ENCODE measurements at regions not wholly inside any gene's neighbourhood (a gene's known extent, or its start where the extent isn't known, plus 50 kb on each side); places are given as distances from the start of the nearest gene placed in this dataset.

GRCh38 chr16:26281381-26282110 is 589.8 kb downstream of the HS3ST4 start:
- no peak overlapping the region for H3K9ac ChIP-seq (ENCODE audit: low read depth, low read length)
- H3K27me3 ChIP-seq (ENCODE audit: control insufficient read depth, insufficient read depth, low read length) = no peaks in the 10 kb centered on the region
- H3K27ac ChIP-seq (ENCODE audit: low read depth, low read length) = peak overlapping the region; percentile 65
- H3K36me3 ChIP-seq (ENCODE audit: control insufficient read depth, insufficient read depth, low read length) = no peaks in the 10 kb centered on the region
- no peaks in the 10 kb centered on the region for H3K9me3 ChIP-seq (ENCODE audit: control insufficient read depth, insufficient read depth, low read length)
- no peak overlapping the region for H3K4me3 ChIP-seq (ENCODE audit: low read depth, low read length)
- H3K4me1 ChIP-seq (ENCODE audit: control insufficient read depth, insufficient read depth, low read length) = peaks cover 15% of the 10 kb centered on the region

GRCh38 chr16:26295625-26296304 is 604.0 kb downstream of the HS3ST4 start:
- no peak overlapping the region for H3K9ac ChIP-seq (ENCODE audit: low read depth, low read length)
- H3K4me3 ChIP-seq (ENCODE audit: low read depth, low read length) = no peak overlapping the region
- H3K4me1 ChIP-seq (ENCODE audit: control insufficient read depth, insufficient read depth, low read length) = no peaks in the 10 kb centered on the region
- H3K27ac ChIP-seq (ENCODE audit: low read depth, low read length) = no peak overlapping the region
- H3K36me3 ChIP-seq (ENCODE audit: control insufficient read depth, insufficient read depth, low read length) = no peaks in the 10 kb centered on the region
- no peaks in the 10 kb centered on the region for H3K27me3 ChIP-seq (ENCODE audit: control insufficient read depth, insufficient read depth, low read length)
- H3K9me3 ChIP-seq (ENCODE audit: control insufficient read depth, insufficient read depth, low read length) = peaks cover 3% of the 10 kb centered on the region; the same call in 1 of the 2 replicates

GRCh38 chr16:26301516-26301915 is 609.8 kb downstream of the HS3ST4 start:
- no peak overlapping the region for H3K9ac ChIP-seq (ENCODE audit: low read depth, low read length)
- H3K4me3 ChIP-seq (ENCODE audit: low read depth, low read length) = no peak overlapping the region
- peaks cover 3% of the 10 kb centered on the region; the same call in 1 of the 2 replicates for H3K9me3 ChIP-seq (ENCODE audit: control insufficient read depth, insufficient read depth, low read length)
- H3K36me3 ChIP-seq (ENCODE audit: control insufficient read depth, insufficient read depth, low read length) = no peaks in the 10 kb centered on the region
- H3K4me1 ChIP-seq (ENCODE audit: control insufficient read depth, insufficient read depth, low read length) = no peaks in the 10 kb centered on the region
- no peaks in the 10 kb centered on the region for H3K27me3 ChIP-seq (ENCODE audit: control insufficient read depth, insufficient read depth, low read length)
- H3K27ac ChIP-seq (ENCODE audit: low read depth, low read length) = no peak overlapping the region

GRCh38 chr16:26316683-26317464 is 625.1 kb downstream of the HS3ST4 start:
- Histone ChIP-seq H3K9ac (ENCODE audit: low read depth, low read length) (no peak overlapping the region), H3K36me3 (ENCODE audit: control insufficient read depth, insufficient read depth, low read length) (no peaks in the 10 kb centered on the region), H3K9me3 (ENCODE audit: control insufficient read depth, insufficient read depth, low read length) (no peaks in the 10 kb centered on the region), H3K27ac (ENCODE audit: low read depth, low read length) (no peak overlapping the region), H3K27me3 (ENCODE audit: control insufficient read depth, insufficient read depth, low read length) (no peaks in the 10 kb centered on the region), H3K4me1 (ENCODE audit: control insufficient read depth, insufficient read depth, low read length) (no peaks in the 10 kb centered on the region), H3K4me3 (ENCODE audit: low read depth, low read length) (no peak overlapping the region)

GRCh38 chr16:26317885-26318284 is 626.1 kb downstream of the HS3ST4 start:
- no peaks in the 10 kb centered on the region for H3K27me3 ChIP-seq (ENCODE audit: control insufficient read depth, insufficient read depth, low read length)
- H3K4me1 ChIP-seq (ENCODE audit: control insufficient read depth, insufficient read depth, low read length) = no peaks in the 10 kb centered on the region

GRCh38 chr16:26330654-26331053 is 638.9 kb downstream of the HS3ST4 start:
- Histone ChIP-seq H3K36me3 (ENCODE audit: control insufficient read depth, insufficient read depth, low read length) (no peaks in the 10 kb centered on the region), H3K9me3 (ENCODE audit: control insufficient read depth, insufficient read depth, low read length) (peaks cover 7% of the 10 kb centered on the region; the same call in 1 of the 2 replicates), H3K4me3 (ENCODE audit: low read depth, low read length) (no peak overlapping the region), H3K27me3 (ENCODE audit: control insufficient read depth, insufficient read depth, low read length) (no peaks in the 10 kb centered on the region), H3K27ac (ENCODE audit: low read depth, low read length) (no peak overlapping the region), H3K9ac (ENCODE audit: low read depth, low read length) (no peak overlapping the region), H3K4me1 (ENCODE audit: control insufficient read depth, insufficient read depth, low read length) (no peaks in the 10 kb centered on the region)

More at GRCh38 chr16:26317885-26318284, 626.1 kb downstream of the HS3ST4 start:
- Histone ChIP-seq H3K27ac (ENCODE audit: low read depth, low read length) (no peak overlapping the region), H3K9me3 (ENCODE audit: control insufficient read depth, insufficient read depth, low read length) (no peaks in the 10 kb centered on the region), H3K4me3 (ENCODE audit: low read depth, low read length) (no peak overlapping the region), H3K9ac (ENCODE audit: low read depth, low read length) (no peak overlapping the region), H3K36me3 (ENCODE audit: control insufficient read depth, insufficient read depth, low read length) (no peaks in the 10 kb centered on the region)

GRCh38 chr16:26334218-26335111 is 642.7 kb downstream of the HS3ST4 start:
- Histone ChIP-seq H3K27me3 (ENCODE audit: control insufficient read depth, insufficient read depth, low read length) (no peaks in the 10 kb centered on the region), H3K4me1 (ENCODE audit: control insufficient read depth, insufficient read depth, low read length) (no peaks in the 10 kb centered on the region; the same call in 1 of the 2 replicates), H3K4me3 (ENCODE audit: low read depth, low read length) (no peak overlapping the region), H3K27ac (ENCODE audit: low read depth, low read length) (no peak overlapping the region), H3K9me3 (ENCODE audit: control insufficient read depth, insufficient read depth, low read length) (no peaks in the 10 kb centered on the region), H3K9ac (ENCODE audit: low read depth, low read length) (no peak overlapping the region), H3K36me3 (ENCODE audit: control insufficient read depth, insufficient read depth, low read length) (no peaks in the 10 kb centered on the region)

GRCh38 chr16:26335236-26335853 is 643.6 kb downstream of the HS3ST4 start:
- H3K4me3 ChIP-seq (ENCODE audit: low read depth, low read length) = no peak overlapping the region
- no peaks in the 10 kb centered on the region; the same call in 1 of the 2 replicates for H3K4me1 ChIP-seq (ENCODE audit: control insufficient read depth, insufficient read depth, low read length)
- H3K27ac ChIP-seq (ENCODE audit: low read depth, low read length) = no peak overlapping the region
- H3K27me3 ChIP-seq (ENCODE audit: control insufficient read depth, insufficient read depth, low read length) = no peaks in the 10 kb centered on the region
- no peaks in the 10 kb centered on the region for H3K9me3 ChIP-seq (ENCODE audit: control insufficient read depth, insufficient read depth, low read length)
- no peak overlapping the region for H3K9ac ChIP-seq (ENCODE audit: low read depth, low read length)
- H3K36me3 ChIP-seq (ENCODE audit: control insufficient read depth, insufficient read depth, low read length) = no peaks in the 10 kb centered on the region

GRCh38 chr16:26342621-26343020 is 650.9 kb downstream of the HS3ST4 start:
- H3K9me3 ChIP-seq (ENCODE audit: control insufficient read depth, insufficient read depth, low read length) = no peaks in the 10 kb centered on the region

GRCh38 chr16:26344240-26344776 is 652.5 kb downstream of the HS3ST4 start:
- Histone ChIP-seq H3K27ac (ENCODE audit: low read depth, low read length) (no peak overlapping the region), H3K9me3 (ENCODE audit: control insufficient read depth, insufficient read depth, low read length) (no peaks in the 10 kb centered on the region), H3K4me3 (ENCODE audit: low read depth, low read length) (no peak overlapping the region)

More at GRCh38 chr16:26342621-26343020, 650.9 kb downstream of the HS3ST4 start:
- no peak overlapping the region for H3K9ac ChIP-seq (ENCODE audit: low read depth, low read length)
- H3K4me3 ChIP-seq (ENCODE audit: low read depth, low read length) = no peak overlapping the region
- H3K36me3 ChIP-seq (ENCODE audit: control insufficient read depth, insufficient read depth, low read length) = no peaks in the 10 kb centered on the region
- no peaks in the 10 kb centered on the region for H3K27me3 ChIP-seq (ENCODE audit: control insufficient read depth, insufficient read depth, low read length)
- no peaks in the 10 kb centered on the region; the same call in 1 of the 2 replicates for H3K4me1 ChIP-seq (ENCODE audit: control insufficient read depth, insufficient read depth, low read length)
- no peak overlapping the region for H3K27ac ChIP-seq (ENCODE audit: low read depth, low read length)

More at GRCh38 chr16:26344240-26344776, 652.5 kb downstream of the HS3ST4 start:
- H3K36me3 ChIP-seq (ENCODE audit: control insufficient read depth, insufficient read depth, low read length) = no peaks in the 10 kb centered on the region
- no peaks in the 10 kb centered on the region for H3K27me3 ChIP-seq (ENCODE audit: control insufficient read depth, insufficient read depth, low read length)
- H3K4me1 ChIP-seq (ENCODE audit: control insufficient read depth, insufficient read depth, low read length) = no peaks in the 10 kb centered on the region
- no peak overlapping the region for H3K9ac ChIP-seq (ENCODE audit: low read depth, low read length)

Data from HUES48 (cell line).